Liver (tissue), 8 donors: ENCODE measurements at regions not wholly inside any gene's neighbourhood (a gene's known extent, or its start where the extent isn't known, plus 50 kb on each side); places are given as distances from the start of the nearest gene placed in this dataset.

Experiments
- DNase-seq: peaks from one replicate; pipeline ENCODE4 v3.0.0-alpha.2; 2017; ENCODE audit warnings: low spot score
- H3K27ac ChIP-seq, 2 donors: one replicate each; pipeline ENCODE4 v1.7.0; 2013; ENCODE audit warnings: inconsistent platforms in 2 of 2, low read length in 2 of 2, control low read depth in 1 of 2, low read depth in 1 of 2, mild to moderate bottlenecking in 1 of 2
- H3K27me3 ChIP-seq, 4 donors: one replicate each; pipeline versions ENCODE4 v1.6.1 to v1.7.0; 2013; ENCODE audit warnings: low read length in 3 of 4, inconsistent platforms in 1 of 4, mild to moderate bottlenecking in 1 of 4, moderate library complexity in 1 of 4; ENCODE audit not compliant: control insufficient read depth in 4 of 4, insufficient read depth in 4 of 4
- H3K36me3 ChIP-seq, 4 donors: one replicate each; pipeline versions ENCODE4 v1.6.1 to v1.7.0; 2013; ENCODE audit warnings: low read length in 3 of 4, mild to moderate bottlenecking in 3 of 4, low read depth in 1 of 4, moderate library complexity in 1 of 4; ENCODE audit not compliant: control insufficient read depth in 4 of 4, insufficient read depth in 3 of 4
- H3K4me1 ChIP-seq, 4 donors: one replicate each; pipeline versions ENCODE4 v1.6.1 to v1.7.0; 2013; ENCODE audit warnings: low read length in 3 of 4, mild to moderate bottlenecking in 3 of 4, moderate library complexity in 1 of 4; ENCODE audit not compliant: control insufficient read depth in 4 of 4, insufficient read depth in 4 of 4
- H3K4me3 ChIP-seq, 3 donors: one replicate each; pipeline versions ENCODE4 v1.6.1 to v1.7.0; 2013; ENCODE audit warnings: low read length in 3 of 3, control low read depth in 1 of 3, low read depth in 1 of 3, mild to moderate bottlenecking in 1 of 3
- H3K9ac ChIP-seq, 2 donors: one replicate each; pipeline ENCODE4 v1.7.0; 2013; ENCODE audit warnings: low read length in 2 of 2, mild to moderate bottlenecking in 2 of 2, moderate library complexity in 2 of 2, control low read depth in 1 of 2, low read depth in 1 of 2
- H3K9me3 ChIP-seq, 4 donors: one replicate each; pipeline versions ENCODE4 v1.6.1 to v1.7.0; 2013; ENCODE audit warnings: low read length in 3 of 4; ENCODE audit not compliant: control insufficient read depth in 4 of 4
- ATF3 ChIP-seq: IDR thresholded peaks from 2 replicates; pipeline ENCODE4 v1.6.1; 2016; ENCODE audit warnings: antibody characterized with exemption
- CTCF ChIP-seq: fragments of 150-350 bp; IDR thresholded peaks from 2 replicates; pipeline ENCODE4 v1.5.1; 2017; ENCODE audit warnings: improper control_type of control experiment, low read depth, low read length; ENCODE audit not compliant: missing input control
- EGR1 ChIP-seq, 2 donors: IDR thresholded peaks; 2 replicates each; pipeline ENCODE4 v1.6.1; 2016 to 2018; ENCODE audit warnings: antibody characterized with exemption in 2 of 2, low read depth in 2 of 2
- FOXA1 ChIP-seq: IDR thresholded peaks from 2 replicates; pipeline ENCODE4 v1.6.1; 2016; ENCODE audit warnings: antibody characterized with exemption
- FOXA2 ChIP-seq: IDR thresholded peaks from 2 replicates; pipeline ENCODE4 v1.6.1; 2016; ENCODE audit warnings: antibody characterized with exemption
- GABPA ChIP-seq, 2 donors: IDR thresholded peaks in 1 of 2; conservative IDR thresholded peaks in 1 of 2; 2 replicates each; pipeline ENCODE4 v1.6.1; 2016; ENCODE audit warnings: antibody characterized with exemption in 2 of 2, mild to moderate bottlenecking in 1 of 2, moderate library complexity in 1 of 2
- HNF4G ChIP-seq: IDR thresholded peaks from 2 replicates; pipeline ENCODE4 v1.6.1; 2016; ENCODE audit warnings: antibody characterized with exemption
- JUND ChIP-seq, 2 donors: IDR thresholded peaks; 2 replicates each; pipeline ENCODE4 v1.6.1; 2016; ENCODE audit warnings: antibody characterized with exemption in 2 of 2
- RAD21 ChIP-seq, 2 donors: IDR thresholded peaks; 2 replicates each; pipeline ENCODE4 v1.6.1; 2016; ENCODE audit warnings: antibody characterized with exemption in 2 of 2, mild to moderate bottlenecking in 2 of 2
- REST ChIP-seq: IDR thresholded peaks from 2 replicates; pipeline ENCODE4 v1.6.1; 2016; ENCODE audit warnings: antibody characterized with exemption, mild to moderate bottlenecking
- RXRA ChIP-seq, 2 donors: IDR thresholded peaks; 2 replicates each; pipeline ENCODE4 v1.6.1; 2017 to 2018; ENCODE audit warnings: antibody characterized with exemption in 2 of 2, mild to moderate bottlenecking in 1 of 2
- SP1 ChIP-seq: IDR thresholded peaks from 2 replicates; pipeline ENCODE4 v1.6.1; 2018; ENCODE audit warnings: antibody characterized with exemption, mild to moderate bottlenecking
- TAF1 ChIP-seq: conservative IDR thresholded peaks from 2 replicates; pipeline ENCODE4 v1.6.1; 2016; ENCODE audit warnings: antibody characterized with exemption, mild to moderate bottlenecking
- YY1 ChIP-seq: IDR thresholded peaks from 2 replicates; pipeline ENCODE4 v1.6.1; 2016; ENCODE audit warnings: antibody characterized with exemption, mild to moderate bottlenecking
- ZBTB33 ChIP-seq: IDR thresholded peaks from 2 replicates; pipeline ENCODE4 v1.6.1; 2016; ENCODE audit warnings: antibody characterized with exemption
- WGBS: extraction: QIAGEN DNeasy Blood & Tissue Kit; methylation state at CpG from one replicate; pipeline ENCODE4 v1.1.7; 2013; 5-methylcytosine and 5-hydroxymethylcytosine counted together
- donor health status: healthy.
- donor health status: healthy.
- donor health status: healthy.
- donor health status: healthy.
- donor health status: healthy.

GRCh38 chr1:98217601-98218000 lies 296.8 kb upstream of the DPYD start:
- Histone ChIP-seq H3K9ac (no peak overlapping the region), H3K27ac (no peak overlapping the region), H3K4me3 (no peak overlapping the region), H3K9me3 (no peaks in the 10 kb centered on the region), H3K36me3 (no peaks in the 10 kb centered on the region), H3K4me1 (no peaks in the 10 kb centered on the region), H3K27me3 (peaks cover 0 to 4% (median 1%) of the 10 kb centered on the region in 4 donors)
- no peak for DNase-seq
- TF ChIP-seq RAD21 (IDR thresholded peaks at IDR 0.05) (no peak), CTCF (no peak), GABPA (IDR thresholded peaks at IDR 0.05 in 1 of 2, conservative IDR thresholded peaks at IDR 0.05 in 1 of 2) (no peak), REST (no peak)
- 76% methylated on average over 2 of the region's 2 CpGs for WGBS

- Histone ChIP-seq H3K9ac (no peak overlapping the region), H3K4me3 (no peak overlapping the region), H3K27me3 (peaks cover 0 to 2% (median under 1%) of the 10 kb centered on the region in 4 donors), H3K9me3 (no peaks in the 10 kb centered on the region), H3K4me1 (no peaks in the 10 kb centered on the region), H3K27ac (no peak overlapping the region), H3K36me3 (no peaks in the 10 kb centered on the region)
- no peak for DNase-seq
- 80% methylated on average over 5 of the region's 5 CpGs for WGBS
- TF ChIP-seq FOXA2, result no peak
- TF ChIP-seq TAF1, result no peak
- TF ChIP-seq FOXA1, result no peak
- TF ChIP-seq YY1, result no peak
- no peak for TF ChIP-seq RXRA (IDR thresholded peaks at IDR 0.05)
- no peak for TF ChIP-seq JUND (IDR thresholded peaks at IDR 0.05)
- no peak for TF ChIP-seq ZBTB33
- TF ChIP-seq HNF4G, result no peak
- TF ChIP-seq ATF3, result no peak
- no peak for TF ChIP-seq GABPA (IDR thresholded peaks at IDR 0.05 in 1 of 2, conservative IDR thresholded peaks at IDR 0.05 in 1 of 2)
- TF ChIP-seq REST, result no peak
- TF ChIP-seq EGR1 (IDR thresholded peaks at IDR 0.05; ENCODE audit: low read depth in 2 of 2), result no peak
- TF ChIP-seq RAD21 (IDR thresholded peaks at IDR 0.05), result no peak
- no peak for TF ChIP-seq SP1
Measured at GRCh38 chr1:98216304-98216703, 295.5 kb upstream of the DPYD start.
